GM12878 (cell line): ENCODE measurements at regions not wholly inside any gene's neighbourhood (a gene's known extent, or its start where the extent isn't known, plus 50 kb on each side); places are given as distances from the start of the nearest gene placed in this dataset.
A peak's percentile ranks its signal among the peaks of the same experiment; 100 is the strongest.

Source experiments
- ATAC-seq: fragments of 200-7000 bp; cut with Tn5 transposase; 3 replicates; pipeline ENCODE4 v1.9.1; 2020; ENCODE audit warnings: mild to moderate bottlenecking, moderate library complexity
- BruUV-seq: library from RNA; stranded (reverse); fragments of 400-500 nt; replicated peaks from 2 replicates; lab custom pipeline; 2021; lab: Mats Ljungman, UMichigan
- CTCF ChIA-PET: fragments of 300-600 bp; sonication (Branson Sonifier 250); formaldehyde crosslinking; extraction: SDS; loops from one replicate; lab custom pipeline; 2021; ENCODE audit warnings: inconsistent platforms; lab: Yijun Ruan, JAX
- POLR2A ChIA-PET: fragments of 350-600 bp; formaldehyde crosslinking; extraction: SDS; loops from one replicate; lab custom pipeline; 2021; ENCODE audit warnings: inconsistent platforms; lab: Charles Lee
- RAD21 ChIA-PET: fragments of 300-600 bp; sonication (Branson Sonifier 250); formaldehyde crosslinking; loops from one replicate; lab custom pipeline; 2023; ENCODE audit warnings: antibody characterized with exemption; ENCODE audit not compliant: unreplicated experiment; lab: Charles Lee
- SMC1A ChIA-PET: fragments of 300-600 bp; sonication (Branson Sonifier 250); formaldehyde crosslinking; loops from one replicate; lab custom pipeline; 2023; ENCODE audit not compliant: unreplicated experiment, uncharacterized antibody; lab: Charles Lee
- DNase-seq: peaks from one replicate; pipeline ENCODE4 v3.0.0-alpha.2; 2011; ENCODE audit warnings: low read depth, low spot score
- FAIRE-seq: peaks from 3 replicates; lab custom pipeline; 2011; peaks lifted over from hg19 to GRCh38; lab: Jason Lieb, UNC
- H2AFZ ChIP-seq: 2 replicates; pipeline ENCODE4 v1.6.0; 2011; ENCODE audit warnings: low read depth, low read length, control low read depth; ENCODE audit not compliant: control insufficient read depth
- H3K27ac ChIP-seq: 2 replicates; pipeline ENCODE4 v1.5.1; 2011; ENCODE audit warnings: control low read depth; ENCODE audit not compliant: control insufficient read depth, insufficient read depth
- H3K27me3 ChIP-seq, 2 experiments: replicated peaks in 1 of 2; 2 replicates each; pipeline versions ENCODE4 v1.6.0 to v1.6.1; 2011; ENCODE audit warnings: low read length in 1 of 2; ENCODE audit not compliant: control insufficient read depth in 2 of 2, insufficient read depth in 2 of 2
- H3K36me3 ChIP-seq, 2 experiments: 2 replicates each; pipeline ENCODE4 v1.5.1; 2011; ENCODE audit warnings: low read length in 1 of 2; ENCODE audit not compliant: control insufficient read depth in 2 of 2, insufficient read depth in 2 of 2
- H3K4me1 ChIP-seq: 2 replicates; pipeline ENCODE4 v1.6.1; 2011; ENCODE audit warnings: mild to moderate bottlenecking, low read length, moderate library complexity, mixed read lengths; ENCODE audit not compliant: control insufficient read depth, insufficient read depth
- H3K4me2 ChIP-seq: 2 replicates; pipeline ENCODE4 v1.6.0; 2011; ENCODE audit warnings: control low read depth; ENCODE audit not compliant: control insufficient read depth, insufficient read depth
- H3K4me3 ChIP-seq: fragments of 200-600 bp; sonication (generic); 2 replicates; pipeline ENCODE4 v1.5.1; 2016
- H3K79me2 ChIP-seq: 2 replicates; pipeline ENCODE4 v1.6.0; 2011; ENCODE audit warnings: low read length; ENCODE audit not compliant: control insufficient read depth, insufficient read depth
- H3K9ac ChIP-seq: 2 replicates; pipeline ENCODE4 v1.8.0; 2011; ENCODE audit warnings: low read length, control low read depth, mixed read lengths; ENCODE audit not compliant: control insufficient read depth, insufficient read depth
- H3K9me3 ChIP-seq: replicated peaks from 3 replicates; pipeline ENCODE4 v1.5.1; 2011; ENCODE audit warnings: mild to moderate bottlenecking, low read length; ENCODE audit not compliant: control insufficient read depth, insufficient read depth
- H4K20me1 ChIP-seq: 2 replicates; pipeline ENCODE4 v1.6.0; 2011; ENCODE audit not compliant: control insufficient read depth, insufficient read depth
- CBX5 ChIP-seq: sonication (generic); IDR thresholded peaks from 2 replicates; pipeline ENCODE4 v1.6.1; 2016; ENCODE audit warnings: low read depth, moderate library complexity, mild to moderate bottlenecking, inconsistent platforms
- CHD1 ChIP-seq: IDR thresholded peaks from 2 replicates; pipeline ENCODE4 v1.6.1; 2012; ENCODE audit warnings: low read depth, low read length, improper control_type of control experiment
- DPF2 ChIP-seq: fragments of 450-650 bp; IDR thresholded peaks from 2 replicates; pipeline ENCODE4 v1.6.1; 2017; ENCODE audit warnings: mild to moderate bottlenecking
- NFXL1 ChIP-seq: fragments of 450-650 bp; IDR thresholded peaks from 2 replicates; pipeline ENCODE4 v1.6.1; 2017; ENCODE audit warnings: antibody characterized with exemption, mild to moderate bottlenecking, borderline replicate concordance
- SMC3 ChIP-seq: IDR thresholded peaks from 2 replicates; pipeline ENCODE4 v1.6.1; 2011; ENCODE audit warnings: low read length, improper control_type of control experiment, borderline replicate concordance
- SP1 ChIP-seq: IDR thresholded peaks from one replicate; pipeline ENCODE4 v1.6.1; 2011; ENCODE audit warnings: low read depth, low read length
- TCF3 ChIP-seq: IDR thresholded peaks from 2 replicates; pipeline ENCODE4 v1.6.1; 2012; ENCODE audit warnings: low read depth, mild to moderate bottlenecking, low read length, borderline replicate concordance; ENCODE audit not compliant: insufficient read depth
- WGBS: methylation state at CpG from one replicate; pipeline ENCODE4 v1.1.6; 2016; ENCODE audit warnings: low lambda C conversion rate; ENCODE audit not compliant: insufficient replicate concordance, insufficient coverage; ENCODE audit errors: missing lambda C conversion rate; 5-methylcytosine and 5-hydroxymethylcytosine counted together
- in situ Hi-C: fragments of 300-500 bp; cut with MboI; formaldehyde crosslinking; loops from 9 replicates; pipeline ENCODE4 v1.14.3; 2018; ENCODE audit warnings: mixed read lengths
- intact Hi-C: fragments of 100-400 bp; cut with micrococcal nuclease; formaldehyde crosslinking; loops from one replicate; pipeline ENCODE4 v1.14.2; 2022; ENCODE audit not compliant: unreplicated experiment
- TF ChIP-seq, protein P1 (sequence below): fragments of 150-350 bp; IDR thresholded peaks from 2 replicates; pipeline ENCODE4 v1.6.1; 2014; ENCODE audit warnings: mild to moderate bottlenecking, low read depth, low read length
- TF ChIP-seq, protein P2 (sequence below): fragments of 450-650 bp; formaldehyde crosslinking; IDR thresholded peaks from 2 replicates; pipeline ENCODE4 v1.5.0; 2022; ENCODE audit warnings: mild to moderate bottlenecking, missing genetic modification characterization
- TF ChIP-seq, protein P3 (sequence below): fragments of 450-650 bp; IDR thresholded peaks from 2 replicates; pipeline ENCODE4 v1.6.1; 2017; ENCODE audit warnings: mild to moderate bottlenecking, moderate library complexity
- TF ChIP-seq, protein P4 (sequence below): IDR thresholded peaks from 2 replicates; pipeline ENCODE4 v1.6.1; 2012; ENCODE audit warnings: low read depth, low read length, improper control_type of control experiment

DNA sequence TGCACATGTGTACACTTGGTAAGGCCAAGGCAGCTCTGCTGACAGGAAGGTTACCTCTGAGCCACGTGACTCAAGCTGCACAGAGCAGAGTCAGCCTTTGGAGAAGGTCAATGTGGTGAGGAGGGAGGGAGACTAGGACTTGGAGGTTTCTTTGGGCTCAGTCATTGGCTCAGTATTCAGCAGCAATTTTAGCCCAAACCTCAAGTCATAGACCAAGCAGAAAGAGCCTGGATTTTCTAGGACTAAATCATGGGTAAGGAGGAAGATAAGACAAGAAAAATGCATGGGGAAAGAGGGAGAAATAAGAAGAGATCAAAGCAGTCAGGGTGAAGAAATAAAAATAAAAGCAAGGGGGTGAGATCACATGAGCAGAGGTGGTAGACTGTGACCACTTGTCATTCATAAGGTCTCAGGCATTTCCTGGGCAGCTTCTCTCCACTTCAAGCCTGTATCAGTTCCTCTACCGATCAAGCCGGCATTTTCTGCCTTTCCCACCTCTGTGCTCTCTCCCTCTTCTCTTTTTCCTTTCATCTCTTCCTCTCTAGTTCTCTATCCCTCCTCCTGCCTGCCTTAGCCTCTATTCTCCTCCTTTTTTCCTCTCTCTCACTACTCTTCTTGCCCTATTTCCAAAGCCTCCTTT lies 51.7 kb upstream of the DUSP10 start:
- H3K27ac ChIP-seq: peak overlapping the region; percentile 69
- in situ Hi-C loops (no loop called here), intact Hi-C loops (loop anchor here (1.0 to 5.0 kb wide), 4 partner anchors 15 to 84 kb away; no protein-coding TSS in a partner anchor)
- peak overlapping the region; percentile 27; the same call in 1 of the 2 replicates for H3K9ac ChIP-seq
- ATAC-seq (peak; percentile 89), DNase-seq (peak; percentile 70), FAIRE-seq (peak; percentile 87)
- no peak overlapping the region for H3K4me3 ChIP-seq
- RAD21 ChIA-PET: interaction anchor here (0.6 to 5.3 kb wide), 13 partner anchors 10 to 255 kb away, joined by 3 to 69 read pairs (median 5); no protein-coding TSS in a partner anchor
- 6% methylated on average over 3 of the region's 3 CpGs for WGBS
- peaks cover 25% of the 10 kb centered on the region for H3K4me1 ChIP-seq
- BruUV-seq: TSS peak; percentile 94
- no peaks in the 10 kb centered on the region for H4K20me1 ChIP-seq
- H2AFZ ChIP-seq: no peak overlapping the region; the same call in 1 of the 2 replicates
- no peaks in the 10 kb centered on the region for H3K36me3 ChIP-seq
- POLR2A ChIA-PET: interaction anchor here (0.5 to 2.0 kb wide), 5 partner anchors 9 to 85 kb away, joined by 4 to 9 read pairs (median 8); no protein-coding TSS in a partner anchor
- H3K79me2 ChIP-seq: no peaks in the 10 kb centered on the region
- CTCF ChIA-PET: interaction anchor here (0.7 to 1.6 kb wide), 2 partner anchors 28 to 50 kb away, joined by 3 to 5 read pairs; no protein-coding TSS in a partner anchor
- no peaks in the 10 kb centered on the region for H3K27me3 ChIP-seq
- H3K9me3 ChIP-seq: peaks cover 3% of the 10 kb centered on the region; the same call in 2 of the 3 replicates
- SMC1A ChIA-PET: interaction anchor here (0.9 to 4.3 kb wide), 15 partner anchors 10 to 78 kb away, joined by 3 to 49 read pairs (median 7); no protein-coding TSS in a partner anchor
- peak overlapping the region; percentile 36 for H3K4me2 ChIP-seq
- TF ChIP-seq, protein P1, sequence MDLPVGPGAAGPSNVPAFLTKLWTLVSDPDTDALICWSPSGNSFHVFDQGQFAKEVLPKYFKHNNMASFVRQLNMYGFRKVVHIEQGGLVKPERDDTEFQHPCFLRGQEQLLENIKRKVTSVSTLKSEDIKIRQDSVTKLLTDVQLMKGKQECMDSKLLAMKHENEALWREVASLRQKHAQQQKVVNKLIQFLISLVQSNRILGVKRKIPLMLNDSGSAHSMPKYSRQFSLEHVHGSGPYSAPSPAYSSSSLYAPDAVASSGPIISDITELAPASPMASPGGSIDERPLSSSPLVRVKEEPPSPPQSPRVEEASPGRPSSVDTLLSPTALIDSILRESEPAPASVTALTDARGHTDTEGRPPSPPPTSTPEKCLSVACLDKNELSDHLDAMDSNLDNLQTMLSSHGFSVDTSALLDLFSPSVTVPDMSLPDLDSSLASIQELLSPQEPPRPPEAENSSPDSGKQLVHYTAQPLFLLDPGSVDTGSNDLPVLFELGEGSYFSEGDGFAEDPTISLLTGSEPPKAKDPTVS: no peak
- TF ChIP-seq, protein P2, sequence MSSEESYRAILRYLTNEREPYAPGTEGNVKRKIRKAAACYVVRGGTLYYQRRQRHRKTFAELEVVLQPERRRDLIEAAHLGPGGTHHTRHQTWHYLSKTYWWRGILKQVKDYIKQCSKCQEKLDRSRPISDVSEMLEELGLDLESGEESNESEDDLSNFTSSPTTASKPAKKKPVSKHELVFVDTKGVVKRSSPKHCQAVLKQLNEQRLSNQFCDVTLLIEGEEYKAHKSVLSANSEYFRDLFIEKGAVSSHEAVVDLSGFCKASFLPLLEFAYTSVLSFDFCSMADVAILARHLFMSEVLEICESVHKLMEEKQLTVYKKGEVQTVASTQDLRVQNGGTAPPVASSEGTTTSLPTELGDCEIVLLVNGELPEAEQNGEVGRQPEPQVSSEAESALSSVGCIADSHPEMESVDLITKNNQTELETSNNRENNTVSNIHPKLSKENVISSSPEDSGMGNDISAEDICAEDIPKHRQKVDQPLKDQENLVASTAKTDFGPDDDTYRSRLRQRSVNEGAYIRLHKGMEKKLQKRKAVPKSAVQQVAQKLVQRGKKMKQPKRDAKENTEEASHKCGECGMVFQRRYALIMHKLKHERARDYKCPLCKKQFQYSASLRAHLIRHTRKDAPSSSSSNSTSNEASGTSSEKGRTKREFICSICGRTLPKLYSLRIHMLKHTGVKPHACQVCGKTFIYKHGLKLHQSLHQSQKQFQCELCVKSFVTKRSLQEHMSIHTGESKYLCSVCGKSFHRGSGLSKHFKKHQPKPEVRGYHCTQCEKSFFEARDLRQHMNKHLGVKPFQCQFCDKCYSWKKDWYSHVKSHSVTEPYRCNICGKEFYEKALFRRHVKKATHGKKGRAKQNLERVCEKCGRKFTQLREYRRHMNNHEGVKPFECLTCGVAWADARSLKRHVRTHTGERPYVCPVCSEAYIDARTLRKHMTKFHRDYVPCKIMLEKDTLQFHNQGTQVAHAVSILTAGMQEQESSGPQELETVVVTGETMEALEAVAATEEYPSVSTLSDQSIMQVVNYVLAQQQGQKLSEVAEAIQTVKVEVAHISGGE (CRISPR knock-in tag): no peak
- TF ChIP-seq CBX5 (no peak), SP1 (no peak), TCF3 (no peak), NFXL1 (no peak), SMC3 (no peak; the same call in 1 of the 2 replicates), CHD1 (no peak), DPF2 (no peak; the same call in 1 of the 2 replicates)
- TF ChIP-seq, protein P3, sequence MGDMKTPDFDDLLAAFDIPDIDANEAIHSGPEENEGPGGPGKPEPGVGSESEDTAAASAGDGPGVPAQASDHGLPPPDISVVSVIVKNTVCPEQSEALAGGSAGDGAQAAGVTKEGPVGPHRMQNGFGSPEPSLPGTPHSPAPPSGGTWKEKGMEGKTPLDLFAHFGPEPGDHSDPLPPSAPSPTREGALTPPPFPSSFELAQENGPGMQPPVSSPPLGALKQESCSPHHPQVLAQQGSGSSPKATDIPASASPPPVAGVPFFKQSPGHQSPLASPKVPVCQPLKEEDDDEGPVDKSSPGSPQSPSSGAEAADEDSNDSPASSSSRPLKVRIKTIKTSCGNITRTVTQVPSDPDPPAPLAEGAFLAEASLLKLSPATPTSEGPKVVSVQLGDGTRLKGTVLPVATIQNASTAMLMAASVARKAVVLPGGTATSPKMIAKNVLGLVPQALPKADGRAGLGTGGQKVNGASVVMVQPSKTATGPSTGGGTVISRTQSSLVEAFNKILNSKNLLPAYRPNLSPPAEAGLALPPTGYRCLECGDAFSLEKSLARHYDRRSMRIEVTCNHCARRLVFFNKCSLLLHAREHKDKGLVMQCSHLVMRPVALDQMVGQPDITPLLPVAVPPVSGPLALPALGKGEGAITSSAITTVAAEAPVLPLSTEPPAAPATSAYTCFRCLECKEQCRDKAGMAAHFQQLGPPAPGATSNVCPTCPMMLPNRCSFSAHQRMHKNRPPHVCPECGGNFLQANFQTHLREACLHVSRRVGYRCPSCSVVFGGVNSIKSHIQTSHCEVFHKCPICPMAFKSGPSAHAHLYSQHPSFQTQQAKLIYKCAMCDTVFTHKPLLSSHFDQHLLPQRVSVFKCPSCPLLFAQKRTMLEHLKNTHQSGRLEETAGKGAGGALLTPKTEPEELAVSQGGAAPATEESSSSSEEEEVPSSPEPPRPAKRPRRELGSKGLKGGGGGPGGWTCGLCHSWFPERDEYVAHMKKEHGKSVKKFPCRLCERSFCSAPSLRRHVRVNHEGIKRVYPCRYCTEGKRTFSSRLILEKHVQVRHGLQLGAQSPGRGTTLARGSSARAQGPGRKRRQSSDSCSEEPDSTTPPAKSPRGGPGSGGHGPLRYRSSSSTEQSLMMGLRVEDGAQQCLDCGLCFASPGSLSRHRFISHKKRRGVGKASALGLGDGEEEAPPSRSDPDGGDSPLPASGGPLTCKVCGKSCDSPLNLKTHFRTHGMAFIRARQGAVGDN: peak; percentile 84; the same call in 1 of the 2 replicates
- TF ChIP-seq, protein P4, sequence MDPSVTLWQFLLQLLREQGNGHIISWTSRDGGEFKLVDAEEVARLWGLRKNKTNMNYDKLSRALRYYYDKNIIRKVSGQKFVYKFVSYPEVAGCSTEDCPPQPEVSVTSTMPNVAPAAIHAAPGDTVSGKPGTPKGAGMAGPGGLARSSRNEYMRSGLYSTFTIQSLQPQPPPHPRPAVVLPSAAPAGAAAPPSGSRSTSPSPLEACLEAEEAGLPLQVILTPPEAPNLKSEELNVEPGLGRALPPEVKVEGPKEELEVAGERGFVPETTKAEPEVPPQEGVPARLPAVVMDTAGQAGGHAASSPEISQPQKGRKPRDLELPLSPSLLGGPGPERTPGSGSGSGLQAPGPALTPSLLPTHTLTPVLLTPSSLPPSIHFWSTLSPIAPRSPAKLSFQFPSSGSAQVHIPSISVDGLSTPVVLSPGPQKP: no peak
